Glutamatergic neuron (in vitro differentiated cells): ENCODE measurements at regions not wholly inside any gene's neighbourhood (a gene's known extent, or its start where the extent isn't known, plus 50 kb on each side); places are given as distances from the start of the nearest gene placed in this dataset.

Source experiments
- DNase-seq: peaks from one replicate; pipeline ENCODE4 v3.0.0; 2022
- H3K27ac Mint-ChIP-seq: one replicate; pipeline ENCODE4 v1.8.0; 2020; ENCODE audit warnings: mild to moderate bottlenecking, mixed read lengths, inconsistent platforms; ENCODE audit not compliant: unreplicated experiment
- H3K27me3 Mint-ChIP-seq: one replicate; pipeline ENCODE4 v1.8.0; 2020; ENCODE audit warnings: mild to moderate bottlenecking, moderate library complexity, mixed read lengths, inconsistent platforms; ENCODE audit not compliant: unreplicated experiment
- H3K36me3 Mint-ChIP-seq: one replicate; pipeline ENCODE4 v1.8.0; 2020; ENCODE audit warnings: mild to moderate bottlenecking, mixed read lengths, inconsistent platforms; ENCODE audit not compliant: unreplicated experiment
- H3K4me1 Mint-ChIP-seq: one replicate; pipeline ENCODE4 v1.8.0; 2020; ENCODE audit warnings: mild to moderate bottlenecking, low read depth, mixed read lengths, inconsistent platforms; ENCODE audit not compliant: unreplicated experiment
- H3K4me3 Mint-ChIP-seq: one replicate; pipeline ENCODE4 v1.8.0; 2020; ENCODE audit warnings: mild to moderate bottlenecking, mixed read lengths, inconsistent platforms; ENCODE audit not compliant: unreplicated experiment
- H3K9me3 Mint-ChIP-seq: one replicate; pipeline ENCODE4 v1.8.0; 2020; ENCODE audit warnings: mild to moderate bottlenecking, moderate library complexity, mixed read lengths, inconsistent platforms; ENCODE audit not compliant: unreplicated experiment
- CTCF ChIP-seq: fragments of 200-600 bp; sonication (generic); IDR thresholded peaks from one replicate; pipeline ENCODE4 v1.5.0; 2021; ENCODE audit not compliant: partially characterized antibody, unreplicated experiment

DNA sequence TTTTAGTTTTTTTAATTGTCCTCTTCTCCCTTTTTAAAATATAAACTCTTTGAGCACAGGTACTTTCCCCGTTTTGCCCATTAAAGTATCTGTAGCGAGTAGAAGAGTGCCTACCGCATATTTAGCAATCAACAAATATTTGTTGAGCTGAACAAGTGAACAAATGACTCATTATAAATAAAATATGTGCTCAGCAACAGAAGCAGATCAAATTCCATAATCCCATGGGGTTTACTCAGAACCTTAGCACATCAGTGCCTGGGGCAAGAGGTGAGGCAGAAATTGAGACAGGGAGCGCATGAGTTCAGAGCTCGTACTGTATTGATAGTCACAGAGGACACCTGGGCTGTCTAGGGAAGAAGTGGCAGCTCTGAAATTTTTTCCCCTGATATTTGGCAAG lies 161.0 kb downstream of the SEM1 start:
- no peaks in the 10 kb centered on the region for H3K9me3 Mint-ChIP-seq
- no peak overlapping the region for H3K4me3 Mint-ChIP-seq
- H3K27ac Mint-ChIP-seq, result no peak overlapping the region
- no peak for TF ChIP-seq CTCF
- H3K36me3 Mint-ChIP-seq, result no peaks in the 10 kb centered on the region
- H3K4me1 Mint-ChIP-seq, result peaks cover 2% of the 10 kb centered on the region
- DNase-seq, result no peak
- no peaks in the 10 kb centered on the region for H3K27me3 Mint-ChIP-seq

DNA sequence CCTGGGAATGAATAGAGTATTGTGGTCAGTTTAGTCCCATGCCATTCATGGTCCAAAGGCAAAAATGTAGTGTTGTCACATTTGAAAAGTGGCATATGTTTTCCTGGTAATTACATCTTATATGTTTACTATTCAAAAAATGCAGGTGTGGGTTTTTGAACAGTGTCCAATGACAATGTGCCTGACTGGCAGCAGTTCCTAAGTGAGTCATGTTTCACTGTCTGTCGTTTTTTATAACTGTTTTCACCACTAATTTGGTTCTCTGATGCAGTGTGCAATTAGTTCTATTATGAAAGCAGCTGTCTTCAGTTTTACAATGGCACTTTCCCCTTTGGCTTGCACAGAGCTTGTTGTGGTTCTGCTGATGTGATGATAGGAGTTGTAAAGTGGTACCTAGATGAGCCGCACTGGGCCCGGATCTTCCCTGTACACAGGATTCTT lies 162.3 kb downstream of the SEM1 start:
- Mint-ChIP-seq H3K27me3 (no peaks in the 10 kb centered on the region), H3K9me3 (no peaks in the 10 kb centered on the region)

DNA sequence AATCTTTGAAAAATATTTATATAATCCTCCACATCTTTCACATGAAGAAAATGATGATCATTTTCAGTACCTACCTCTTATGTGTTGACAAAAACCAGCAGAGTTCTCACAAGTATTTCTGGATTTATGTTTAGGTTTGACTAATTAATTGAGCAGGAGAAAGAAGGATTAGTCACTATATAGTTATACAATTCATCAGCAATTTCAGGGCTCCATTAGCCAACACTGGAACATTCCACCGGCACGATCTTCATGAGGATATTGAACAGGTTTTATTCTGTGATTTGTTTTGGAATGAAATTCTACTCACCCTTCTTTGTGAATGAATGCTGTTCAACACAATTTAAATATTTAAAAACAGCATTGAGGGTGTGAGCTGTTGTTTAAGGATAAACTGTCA lies 163.2 kb downstream of the SEM1 start:
- TF ChIP-seq CTCF, result no peak
- no peaks in the 10 kb centered on the region for H3K27me3 Mint-ChIP-seq
- H3K27ac Mint-ChIP-seq, result no peak overlapping the region
- no peaks in the 10 kb centered on the region for H3K9me3 Mint-ChIP-seq
- peaks cover 2% of the 10 kb centered on the region for H3K4me1 Mint-ChIP-seq
- no peak overlapping the region for H3K4me3 Mint-ChIP-seq
- no peaks in the 10 kb centered on the region for H3K36me3 Mint-ChIP-seq
- DNase-seq, result no peak

More for the DNA sequence above, 162.3 kb downstream of the SEM1 start:
- Mint-ChIP-seq H3K4me3 (no peak overlapping the region), H3K4me1 (peaks cover 2% of the 10 kb centered on the region), H3K27ac (no peak overlapping the region), H3K36me3 (no peaks in the 10 kb centered on the region)
- DNase-seq, result no peak
- TF ChIP-seq CTCF, result no peak

DNA sequence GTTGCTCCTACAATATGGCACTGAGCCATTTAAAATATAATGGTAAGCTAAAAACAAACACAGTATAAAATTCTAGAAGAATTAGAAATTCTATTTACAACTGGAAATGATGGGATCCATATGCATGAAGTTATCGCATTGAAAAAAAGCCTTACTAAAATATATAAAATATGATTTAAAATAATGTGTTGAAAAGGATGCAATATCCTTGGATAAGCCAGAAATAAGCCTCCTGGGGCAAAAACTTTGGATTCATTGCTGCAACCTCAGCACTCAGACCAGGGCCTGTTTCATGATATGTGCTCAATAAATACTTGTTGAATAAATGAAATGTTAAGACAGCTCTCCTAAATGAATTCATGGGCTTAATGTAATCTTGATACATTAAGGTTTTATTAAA lies 170.2 kb downstream of the SEM1 start:
- H3K4me1 Mint-ChIP-seq, result no peaks in the 10 kb centered on the region
- H3K27ac Mint-ChIP-seq, result no peak overlapping the region
- no peaks in the 10 kb centered on the region for H3K36me3 Mint-ChIP-seq
- H3K4me3 Mint-ChIP-seq, result no peak overlapping the region
- TF ChIP-seq CTCF, result no peak
- DNase-seq, result no peak
- no peaks in the 10 kb centered on the region for H3K27me3 Mint-ChIP-seq
- H3K9me3 Mint-ChIP-seq, result no peaks in the 10 kb centered on the region

GRCh38 chr7:96538632-96539031 lies 171.0 kb downstream of the SEM1 start:
- no peak overlapping the region for H3K27ac Mint-ChIP-seq
- no peaks in the 10 kb centered on the region for H3K36me3 Mint-ChIP-seq
- H3K4me1 Mint-ChIP-seq, result no peaks in the 10 kb centered on the region
- DNase-seq, result no peak
- H3K4me3 Mint-ChIP-seq, result no peak overlapping the region
- H3K9me3 Mint-ChIP-seq, result no peaks in the 10 kb centered on the region
- H3K27me3 Mint-ChIP-seq, result no peaks in the 10 kb centered on the region
- no peak for TF ChIP-seq CTCF
